Coronary artery (tissue), 2 donors: ENCODE measurements at regions not wholly inside any gene's neighbourhood (a gene's known extent, or its start where the extent isn't known, plus 50 kb on each side); places are given as distances from the start of the nearest gene placed in this dataset.
A peak's percentile ranks its signal among the peaks of the same experiment; 100 is the strongest.

ENCODE experiments used
- DNase-seq: peaks from one replicate; pipeline ENCODE4 v3.0.0-alpha.2; 2017; ENCODE audit warnings: low spot score
- H3K27ac ChIP-seq, 2 donors: fragments of 200-600 bp; sonication (generic); one replicate each; pipeline ENCODE4 v1.5.1; 2016 to 2019
- H3K4me3 ChIP-seq: fragments of 200-600 bp; sonication (generic); 2 replicates; pipeline ENCODE4 v1.5.1; 2016; ENCODE audit warnings: mild to moderate bottlenecking, moderate library complexity
- TF ChIP-seq, protein P1 (sequence below): fragments of 200-600 bp; sonication (generic); IDR thresholded peaks from one replicate; pipeline ENCODE4 v1.5.1; 2019; ENCODE audit warnings: antibody characterized with exemption

DNA sequence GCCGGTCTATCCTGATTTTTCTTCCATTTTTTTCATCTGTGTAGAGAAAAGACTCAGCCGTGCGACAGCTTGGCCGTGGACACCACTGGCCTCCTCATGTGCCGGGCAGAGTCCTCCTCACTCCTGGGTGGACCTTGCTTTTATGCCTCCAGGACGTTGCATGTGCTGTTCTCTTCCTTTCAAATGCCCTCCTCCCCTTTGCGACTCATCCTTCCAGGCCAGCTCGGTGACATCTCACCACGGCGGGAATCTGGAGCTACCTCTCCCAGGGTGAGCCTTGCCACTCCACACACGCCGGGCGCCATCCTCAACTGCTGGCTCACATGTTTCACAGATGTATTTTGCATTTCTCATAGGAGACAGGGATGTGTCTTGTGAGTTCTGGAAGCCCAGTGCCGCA is 198.5 kb upstream of the HDAC4 start:
- TF ChIP-seq, protein P1, sequence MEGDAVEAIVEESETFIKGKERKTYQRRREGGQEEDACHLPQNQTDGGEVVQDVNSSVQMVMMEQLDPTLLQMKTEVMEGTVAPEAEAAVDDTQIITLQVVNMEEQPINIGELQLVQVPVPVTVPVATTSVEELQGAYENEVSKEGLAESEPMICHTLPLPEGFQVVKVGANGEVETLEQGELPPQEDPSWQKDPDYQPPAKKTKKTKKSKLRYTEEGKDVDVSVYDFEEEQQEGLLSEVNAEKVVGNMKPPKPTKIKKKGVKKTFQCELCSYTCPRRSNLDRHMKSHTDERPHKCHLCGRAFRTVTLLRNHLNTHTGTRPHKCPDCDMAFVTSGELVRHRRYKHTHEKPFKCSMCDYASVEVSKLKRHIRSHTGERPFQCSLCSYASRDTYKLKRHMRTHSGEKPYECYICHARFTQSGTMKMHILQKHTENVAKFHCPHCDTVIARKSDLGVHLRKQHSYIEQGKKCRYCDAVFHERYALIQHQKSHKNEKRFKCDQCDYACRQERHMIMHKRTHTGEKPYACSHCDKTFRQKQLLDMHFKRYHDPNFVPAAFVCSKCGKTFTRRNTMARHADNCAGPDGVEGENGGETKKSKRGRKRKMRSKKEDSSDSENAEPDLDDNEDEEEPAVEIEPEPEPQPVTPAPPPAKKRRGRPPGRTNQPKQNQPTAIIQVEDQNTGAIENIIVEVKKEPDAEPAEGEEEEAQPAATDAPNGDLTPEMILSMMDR = no peak
- peak; percentile 67 for DNase-seq
- Histone ChIP-seq H3K27ac (no peak overlapping the region), H3K4me3 (no peak overlapping the region)

DNA sequence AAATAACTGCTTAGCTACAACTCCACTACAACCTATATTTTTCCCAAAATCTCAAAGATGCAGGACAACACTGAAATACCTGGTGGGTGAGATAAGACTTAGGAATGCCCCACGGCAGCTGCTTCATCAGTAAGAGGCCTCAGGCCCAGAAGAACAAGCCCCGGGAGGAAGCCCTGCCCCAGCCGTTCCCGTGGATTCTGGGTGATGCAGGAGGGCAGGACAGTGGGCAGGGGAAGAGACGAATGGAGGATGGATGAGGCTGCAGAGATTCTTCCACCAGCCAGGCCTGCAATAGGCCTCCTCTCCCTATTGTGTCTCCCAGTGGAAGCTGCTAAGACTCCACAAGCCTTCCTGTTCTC is 197.9 kb upstream of the HDAC4 start:
- DNase-seq = no peak
- no peak overlapping the region for H3K4me3 ChIP-seq
- TF ChIP-seq, protein P1 = no peak
- H3K27ac ChIP-seq = no peak overlapping the region

- TF ChIP-seq, protein P1 = no peak
- H3K27ac ChIP-seq = no peak overlapping the region
- DNase-seq = peak; percentile 58
- no peak overlapping the region for H3K4me3 ChIP-seq
These were observed 197.4 kb upstream of the HDAC4 start for GRCh38 chr2:239598011-239598731.

- peak; percentile 49 for DNase-seq
- H3K4me3 ChIP-seq = no peak overlapping the region
These were observed 196.4 kb upstream of the HDAC4 start for GRCh38 chr2:239597216-239597615.

DNA sequence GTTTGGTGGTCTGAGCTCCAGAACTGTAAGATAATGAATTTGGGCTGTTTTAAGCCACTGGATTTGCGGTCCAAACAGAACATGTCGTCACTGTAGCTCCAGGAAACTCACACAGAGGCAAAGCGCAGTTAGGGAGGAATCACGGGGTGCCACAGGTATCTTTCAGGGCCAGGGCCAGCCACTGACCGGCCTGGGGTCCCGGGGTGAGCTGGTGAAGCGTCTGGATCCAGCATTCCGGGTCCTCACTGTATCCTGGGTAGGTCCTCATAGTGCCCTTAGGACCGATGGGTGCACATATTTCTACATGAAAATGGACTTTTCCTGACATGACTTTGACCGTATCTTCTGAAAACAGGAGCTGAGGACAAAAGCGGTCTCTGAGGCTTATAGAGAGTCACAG is 196.0 kb upstream of the HDAC4 start:
- H3K27ac ChIP-seq = no peak overlapping the region
- TF ChIP-seq, protein P1 = no peak
- peak; percentile 41 for DNase-seq
- H3K4me3 ChIP-seq = no peak overlapping the region

More at GRCh38 chr2:239597216-239597615, 196.4 kb upstream of the HDAC4 start:
- no peak overlapping the region for H3K27ac ChIP-seq
- TF ChIP-seq, protein P1 = no peak

- no peak overlapping the region for H3K4me3 ChIP-seq
- DNase-seq = peak; percentile 46
- TF ChIP-seq, protein P1 = no peak
- H3K27ac ChIP-seq = no peak overlapping the region
These were observed 195.4 kb upstream of the HDAC4 start for GRCh38 chr2:239596253-239596652.

DNA sequence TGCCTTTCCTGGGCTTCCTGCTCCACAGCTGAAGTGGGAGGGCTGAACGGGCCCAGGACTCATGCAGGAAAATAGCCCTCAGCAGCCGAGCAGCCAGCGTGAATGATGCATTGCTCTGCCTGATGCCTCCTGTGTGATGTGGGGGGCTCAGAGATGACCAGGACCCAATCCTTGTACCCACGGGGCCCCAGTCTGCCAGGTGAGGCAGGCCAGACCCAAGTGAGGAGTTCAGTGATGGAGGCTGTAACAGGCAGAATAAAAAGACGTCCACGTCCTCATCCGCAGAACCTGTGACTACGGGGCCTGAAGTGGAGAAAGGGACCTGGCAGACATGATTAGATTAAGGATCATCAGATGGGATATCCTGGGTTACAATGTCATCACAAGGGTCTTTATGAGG is 194.9 kb upstream of the HDAC4 start:
- H3K4me3 ChIP-seq = no peak overlapping the region
- peak; percentile 65 for DNase-seq
- no peak overlapping the region for H3K27ac ChIP-seq
- TF ChIP-seq, protein P1 = no peak
